SK-N-MC (cell line): ENCODE measurements at regions not wholly inside any gene's neighbourhood (a gene's known extent, or its start where the extent isn't known, plus 50 kb on each side); places are given as distances from the start of the nearest gene placed in this dataset.

Source experiments
- EZH2 ChIP-seq: fragments of 200-600 bp; sonication (generic); IDR thresholded peaks from one replicate; pipeline ENCODE4 v1.6.1; 2017; ENCODE audit warnings: antibody characterized with exemption
- FOXP2 ChIP-seq: optimal IDR thresholded peaks from 2 replicates; pipeline ENCODE3; 2011; ENCODE audit warnings: mild to moderate bottlenecking, moderate library complexity; ENCODE audit not compliant: insufficient read depth; ENCODE audit errors: extremely low read length, control extremely low read depth
- POLR2AphosphoS5 ChIP-seq: IDR thresholded peaks from 2 replicates; pipeline ENCODE4 v1.6.1; 2012; ENCODE audit warnings: mild to moderate bottlenecking, low read depth, low read length, borderline replicate concordance

GRCh38 chr6:122308074-122308473, 91.4 kb upstream of the HSF2 start:
- TF ChIP-seq POLR2AphosphoS5 = no peak
- no peak for TF ChIP-seq EZH2
- no peak for TF ChIP-seq FOXP2
